Gastrocnemius medialis (tissue), 4 donors: ENCODE measurements at regions not wholly inside any gene's neighbourhood (a gene's known extent, or its start where the extent isn't known, plus 50 kb on each side); places are given as distances from the start of the nearest gene placed in this dataset.

ENCODE experiments used
- POLR2A ChIP-seq, 2 donors: fragments of 450-650 bp; IDR thresholded peaks; one replicate each; pipeline ENCODE4 v1.6.1; 2017; ENCODE audit warnings: antibody characterized with exemption in 2 of 2, mild to moderate bottlenecking in 2 of 2, moderate library complexity in 2 of 2
- TF ChIP-seq, protein P1 (sequence below), 5 experiments: fragments of 450-650 bp in 3 of 5; fragments of 200-600 bp in 2 of 5; sonication (generic) in 2 of 5; IDR thresholded peaks in 4 of 5; conservative IDR thresholded peaks in 1 of 5; 1 replicate in 4 of 5; 2 replicates in 1 of 5; pipeline ENCODE4 v1.5.1; 2016 to 2019; ENCODE audit warnings: antibody characterized with exemption in 5 of 5, mild to moderate bottlenecking in 3 of 5, moderate library complexity in 3 of 5

- TF ChIP-seq, protein P1, sequence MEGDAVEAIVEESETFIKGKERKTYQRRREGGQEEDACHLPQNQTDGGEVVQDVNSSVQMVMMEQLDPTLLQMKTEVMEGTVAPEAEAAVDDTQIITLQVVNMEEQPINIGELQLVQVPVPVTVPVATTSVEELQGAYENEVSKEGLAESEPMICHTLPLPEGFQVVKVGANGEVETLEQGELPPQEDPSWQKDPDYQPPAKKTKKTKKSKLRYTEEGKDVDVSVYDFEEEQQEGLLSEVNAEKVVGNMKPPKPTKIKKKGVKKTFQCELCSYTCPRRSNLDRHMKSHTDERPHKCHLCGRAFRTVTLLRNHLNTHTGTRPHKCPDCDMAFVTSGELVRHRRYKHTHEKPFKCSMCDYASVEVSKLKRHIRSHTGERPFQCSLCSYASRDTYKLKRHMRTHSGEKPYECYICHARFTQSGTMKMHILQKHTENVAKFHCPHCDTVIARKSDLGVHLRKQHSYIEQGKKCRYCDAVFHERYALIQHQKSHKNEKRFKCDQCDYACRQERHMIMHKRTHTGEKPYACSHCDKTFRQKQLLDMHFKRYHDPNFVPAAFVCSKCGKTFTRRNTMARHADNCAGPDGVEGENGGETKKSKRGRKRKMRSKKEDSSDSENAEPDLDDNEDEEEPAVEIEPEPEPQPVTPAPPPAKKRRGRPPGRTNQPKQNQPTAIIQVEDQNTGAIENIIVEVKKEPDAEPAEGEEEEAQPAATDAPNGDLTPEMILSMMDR (IDR thresholded peaks at IDR 0.05 in 4 of 5, conservative IDR thresholded peaks at IDR 0.05 in 1 of 5): no peak
- no peak for TF ChIP-seq POLR2A (IDR thresholded peaks at IDR 0.05)
Measured at GRCh38 chr6:169864148-169865020, 113.0 kb downstream of the ERMARD start.
